ENCODE measurements at regions not wholly inside any gene's neighbourhood (a gene's known extent, or its start where the extent isn't known, plus 50 kb on each side); places are given as distances from the start of the nearest gene placed in this dataset.

- TF ChIP-seq, protein P1, sequence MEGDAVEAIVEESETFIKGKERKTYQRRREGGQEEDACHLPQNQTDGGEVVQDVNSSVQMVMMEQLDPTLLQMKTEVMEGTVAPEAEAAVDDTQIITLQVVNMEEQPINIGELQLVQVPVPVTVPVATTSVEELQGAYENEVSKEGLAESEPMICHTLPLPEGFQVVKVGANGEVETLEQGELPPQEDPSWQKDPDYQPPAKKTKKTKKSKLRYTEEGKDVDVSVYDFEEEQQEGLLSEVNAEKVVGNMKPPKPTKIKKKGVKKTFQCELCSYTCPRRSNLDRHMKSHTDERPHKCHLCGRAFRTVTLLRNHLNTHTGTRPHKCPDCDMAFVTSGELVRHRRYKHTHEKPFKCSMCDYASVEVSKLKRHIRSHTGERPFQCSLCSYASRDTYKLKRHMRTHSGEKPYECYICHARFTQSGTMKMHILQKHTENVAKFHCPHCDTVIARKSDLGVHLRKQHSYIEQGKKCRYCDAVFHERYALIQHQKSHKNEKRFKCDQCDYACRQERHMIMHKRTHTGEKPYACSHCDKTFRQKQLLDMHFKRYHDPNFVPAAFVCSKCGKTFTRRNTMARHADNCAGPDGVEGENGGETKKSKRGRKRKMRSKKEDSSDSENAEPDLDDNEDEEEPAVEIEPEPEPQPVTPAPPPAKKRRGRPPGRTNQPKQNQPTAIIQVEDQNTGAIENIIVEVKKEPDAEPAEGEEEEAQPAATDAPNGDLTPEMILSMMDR (IDR thresholded peaks at IDR 0.05), result no peak
- TF ChIP-seq EP300 (IDR thresholded peaks at IDR 0.05; ENCODE audit: borderline replicate concordance in 1 of 2, low read depth in 1 of 2, low read length in 1 of 2) (no peak), CHD2 (IDR thresholded peaks at IDR 0.05; ENCODE audit: low read length, partially characterized antibody) (no peak), SIN3A (IDR thresholded peaks at IDR 0.05; ENCODE audit: borderline replicate concordance, low read depth, low read length) (no peak), POLR2AphosphoS5 (IDR thresholded peaks at IDR 0.05; ENCODE audit: low read depth, low read length) (no peak), RAD21 (IDR thresholded peaks at IDR 0.05; ENCODE audit: low read length) (no peak), TCF12 (IDR thresholded peaks at IDR 0.05) (no peak), RFX5 (IDR thresholded peaks at IDR 0.05; ENCODE audit: low read length) (no peak), GABPA (IDR thresholded peaks at IDR 0.05; ENCODE audit: low read depth) (no peak), GATA2 (CRISPR knock-in tag; IDR thresholded peaks at IDR 0.05) (no peak), USF1 (IDR thresholded peaks at IDR 0.05; ENCODE audit: borderline replicate concordance, low read depth) (no peak), EZH2phosphoT487 (IDR thresholded peaks at IDR 0.05; ENCODE audit: borderline replicate concordance, low read depth) (no peak), FOXM1 (IDR thresholded peaks at IDR 0.05; ENCODE audit: low read depth) (no peak)
- TF ChIP-seq, protein P2, sequence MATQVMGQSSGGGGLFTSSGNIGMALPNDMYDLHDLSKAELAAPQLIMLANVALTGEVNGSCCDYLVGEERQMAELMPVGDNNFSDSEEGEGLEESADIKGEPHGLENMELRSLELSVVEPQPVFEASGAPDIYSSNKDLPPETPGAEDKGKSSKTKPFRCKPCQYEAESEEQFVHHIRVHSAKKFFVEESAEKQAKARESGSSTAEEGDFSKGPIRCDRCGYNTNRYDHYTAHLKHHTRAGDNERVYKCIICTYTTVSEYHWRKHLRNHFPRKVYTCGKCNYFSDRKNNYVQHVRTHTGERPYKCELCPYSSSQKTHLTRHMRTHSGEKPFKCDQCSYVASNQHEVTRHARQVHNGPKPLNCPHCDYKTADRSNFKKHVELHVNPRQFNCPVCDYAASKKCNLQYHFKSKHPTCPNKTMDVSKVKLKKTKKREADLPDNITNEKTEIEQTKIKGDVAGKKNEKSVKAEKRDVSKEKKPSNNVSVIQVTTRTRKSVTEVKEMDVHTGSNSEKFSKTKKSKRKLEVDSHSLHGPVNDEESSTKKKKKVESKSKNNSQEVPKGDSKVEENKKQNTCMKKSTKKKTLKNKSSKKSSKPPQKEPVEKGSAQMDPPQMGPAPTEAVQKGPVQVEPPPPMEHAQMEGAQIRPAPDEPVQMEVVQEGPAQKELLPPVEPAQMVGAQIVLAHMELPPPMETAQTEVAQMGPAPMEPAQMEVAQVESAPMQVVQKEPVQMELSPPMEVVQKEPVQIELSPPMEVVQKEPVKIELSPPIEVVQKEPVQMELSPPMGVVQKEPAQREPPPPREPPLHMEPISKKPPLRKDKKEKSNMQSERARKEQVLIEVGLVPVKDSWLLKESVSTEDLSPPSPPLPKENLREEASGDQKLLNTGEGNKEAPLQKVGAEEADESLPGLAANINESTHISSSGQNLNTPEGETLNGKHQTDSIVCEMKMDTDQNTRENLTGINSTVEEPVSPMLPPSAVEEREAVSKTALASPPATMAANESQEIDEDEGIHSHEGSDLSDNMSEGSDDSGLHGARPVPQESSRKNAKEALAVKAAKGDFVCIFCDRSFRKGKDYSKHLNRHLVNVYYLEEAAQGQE (IDR thresholded peaks at IDR 0.05; ENCODE audit: low read depth, low read length), result no peak
These were observed 66.9 kb upstream of the ATP1A1 start for GRCh38 chr1:116306102-116306501.

All from SK-N-SH (cell line).